HG02981 (cell line): ENCODE measurements at regions not wholly inside any gene's neighbourhood (a gene's known extent, or its start where the extent isn't known, plus 50 kb on each side); places are given as distances from the start of the nearest gene placed in this dataset.
A peak's percentile ranks its signal among the peaks of the same experiment; 100 is the strongest.

Experiments
- ATAC-seq: cut with Tn5 transposase; IDR thresholded peaks from one replicate; pipeline ENCODE4 v1.9.1; 2021; ENCODE audit warnings: mild to moderate bottlenecking, moderate library complexity; ENCODE audit not compliant: unreplicated experiment

DNA sequence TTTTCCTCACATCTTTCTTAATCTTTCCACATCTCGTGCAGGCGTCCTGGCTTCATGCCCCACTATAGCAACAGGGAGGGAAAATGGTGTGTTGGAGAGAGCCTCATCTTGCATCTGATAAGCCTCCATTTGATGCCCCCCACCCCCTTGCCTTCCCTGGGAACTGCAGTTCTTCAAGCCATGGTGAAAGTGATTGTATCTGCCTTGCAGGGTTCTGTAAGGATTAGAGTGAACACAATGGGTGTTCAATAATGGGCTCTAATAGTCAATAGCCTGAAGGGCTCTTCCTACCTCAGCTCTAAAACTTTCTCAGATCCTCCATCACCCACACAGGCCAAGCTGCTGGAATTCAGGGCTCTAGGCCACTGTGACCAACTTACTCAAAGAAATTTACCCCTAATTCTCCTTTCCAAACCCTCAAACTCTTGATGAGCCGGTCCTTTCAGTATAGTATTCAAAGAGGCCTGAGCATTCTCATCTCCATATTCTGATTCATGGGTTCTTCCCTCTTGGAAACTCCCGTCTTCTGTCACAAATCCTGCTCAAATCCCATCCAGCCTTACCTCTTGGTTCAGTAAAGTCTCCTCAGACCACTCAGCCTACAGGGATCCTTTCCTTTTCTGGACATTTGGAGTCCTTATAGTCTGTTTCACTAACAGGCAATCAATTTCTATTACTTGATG, 128.3 kb upstream of the TRIM2 start:
- no peak for ATAC-seq

DNA sequence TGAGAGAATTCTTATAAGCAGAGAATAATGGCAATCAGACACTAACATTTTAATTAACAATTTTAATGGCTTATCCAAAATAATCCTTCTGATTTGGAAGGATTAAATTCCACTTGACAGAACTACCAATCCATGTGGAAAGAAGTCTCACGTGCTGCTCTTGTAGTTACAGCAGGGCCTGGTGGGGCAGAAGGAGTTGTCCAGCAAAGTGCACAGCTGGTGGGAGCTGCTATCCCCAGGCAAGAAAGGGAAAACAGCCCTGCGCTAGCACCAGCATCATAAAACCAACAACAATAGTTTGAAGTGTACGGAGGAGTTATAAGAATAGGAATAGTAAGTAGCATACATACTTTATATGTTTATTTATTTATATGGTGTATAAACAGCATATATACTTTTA, 127.4 kb upstream of the TRIM2 start:
- no peak for ATAC-seq

DNA sequence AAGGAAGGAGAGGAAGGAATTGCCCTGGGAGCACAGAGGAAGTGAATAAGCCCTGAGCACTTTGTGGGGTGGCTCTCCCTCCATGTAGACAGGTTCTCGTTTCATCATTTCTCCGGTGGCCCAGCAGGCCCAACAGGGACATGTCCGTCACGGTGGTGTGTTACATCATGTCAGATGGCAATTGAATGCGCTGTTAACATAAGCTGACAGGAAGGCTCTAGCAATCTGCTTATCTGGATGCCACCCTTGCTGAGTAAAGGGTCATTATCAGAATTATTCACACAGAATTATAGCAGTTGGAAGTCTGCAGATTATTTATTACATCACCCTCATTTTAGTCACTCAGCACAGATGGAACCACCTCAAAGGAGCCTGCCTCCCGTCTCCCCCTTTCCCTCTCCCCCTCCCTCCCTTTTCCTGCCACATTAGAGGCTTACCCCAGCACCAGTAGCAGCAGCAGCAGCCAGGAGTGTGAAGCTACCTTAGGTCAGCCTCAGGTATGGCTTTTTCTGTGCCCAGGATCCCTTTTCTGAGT, 124.3 kb upstream of the TRIM2 start:
- ATAC-seq, result no peak

DNA sequence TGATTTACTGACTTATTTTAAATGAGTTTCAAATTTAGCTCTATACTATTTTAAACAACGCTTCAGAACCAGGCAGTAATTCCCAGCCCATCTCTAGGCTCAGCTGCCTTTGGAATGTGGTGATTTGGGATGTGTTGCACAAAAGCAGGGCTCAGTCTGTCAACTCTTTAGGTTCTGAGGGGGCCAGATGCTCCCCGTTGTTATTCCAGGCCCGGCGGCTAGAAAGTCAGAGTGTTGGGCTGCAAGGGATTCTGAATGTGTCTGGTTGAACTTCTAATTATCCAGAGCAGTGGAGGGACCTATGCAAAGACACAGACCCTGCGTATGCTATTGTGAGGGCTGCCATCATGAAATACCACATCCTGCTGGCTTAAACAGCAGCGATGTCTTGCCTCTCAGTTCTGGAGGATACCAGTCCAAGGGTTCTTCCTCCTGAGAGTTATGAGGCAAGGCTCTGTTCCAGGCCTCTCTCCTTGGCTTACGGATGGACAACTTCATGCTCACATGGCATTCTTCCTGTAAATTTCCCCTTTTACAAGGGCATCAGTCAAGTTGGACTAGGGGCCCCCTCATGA, 123.2 kb upstream of the TRIM2 start:
- no peak for ATAC-seq

DNA sequence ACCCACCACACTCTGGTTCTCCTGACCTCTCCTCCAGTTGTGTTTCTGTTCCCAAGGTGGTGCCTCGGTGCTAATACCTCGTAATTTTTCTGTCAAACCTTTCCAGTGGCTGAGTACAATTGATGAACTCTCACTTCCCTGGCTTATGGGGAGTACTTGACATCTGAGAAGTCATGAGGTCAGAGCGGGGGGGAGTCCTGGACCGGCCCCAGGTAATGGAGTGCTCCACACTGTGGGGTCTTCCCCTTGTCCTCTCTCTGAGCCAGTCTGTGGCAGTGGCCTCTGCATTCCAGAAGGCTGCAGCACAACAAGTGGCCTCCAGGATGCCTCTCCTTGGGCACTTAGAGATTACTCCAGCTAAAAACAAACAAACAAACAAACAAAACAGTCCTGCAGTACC, 122.5 kb upstream of the TRIM2 start:
- no peak for ATAC-seq

DNA sequence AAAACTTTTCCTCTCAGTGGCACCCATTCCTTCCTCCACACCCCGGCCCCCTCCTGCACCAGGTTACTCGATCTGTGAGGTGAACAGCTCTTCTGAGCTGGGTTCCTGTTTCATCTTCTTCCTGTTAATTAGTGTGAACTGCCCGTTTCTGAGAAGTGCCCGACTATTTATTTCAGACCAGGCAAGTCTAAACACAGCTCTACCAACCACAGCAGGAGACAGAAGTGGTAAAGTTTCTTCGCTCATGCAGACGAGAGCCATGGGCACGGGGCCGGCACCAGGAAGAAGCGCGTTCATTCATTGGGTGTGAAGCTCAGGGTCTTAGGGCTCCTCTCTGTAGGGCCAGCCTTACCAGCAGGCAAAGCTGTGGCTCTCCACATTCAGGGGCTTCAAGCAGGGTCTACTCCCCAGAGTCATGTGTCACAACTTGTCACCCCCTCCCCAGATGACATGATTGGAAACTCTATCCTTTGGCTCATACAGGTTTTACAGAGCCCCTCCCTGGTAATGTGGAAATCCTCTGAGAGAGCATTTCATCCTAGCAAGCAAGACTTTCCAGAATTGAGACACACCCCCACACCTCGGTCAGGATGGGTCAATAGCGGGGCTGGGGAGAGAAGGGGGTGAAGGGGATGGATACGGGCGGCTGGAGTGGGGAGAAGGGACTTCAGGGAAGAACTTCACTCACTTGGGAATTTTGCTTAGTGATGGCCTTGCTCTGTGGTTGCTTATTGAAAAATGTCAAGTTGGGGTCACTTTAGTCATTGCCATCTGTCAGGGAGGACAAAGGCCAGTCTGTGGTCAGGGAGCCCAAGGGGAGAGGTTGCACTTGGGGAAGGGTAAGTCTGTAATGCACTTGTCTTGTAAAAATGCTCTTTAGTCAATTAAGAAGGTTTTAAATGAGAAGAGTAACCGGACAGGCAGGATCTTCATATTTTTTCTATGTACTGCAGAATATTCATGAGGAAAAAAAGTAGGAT, 121.6 kb upstream of the TRIM2 start:
- ATAC-seq, result no peak

DNA sequence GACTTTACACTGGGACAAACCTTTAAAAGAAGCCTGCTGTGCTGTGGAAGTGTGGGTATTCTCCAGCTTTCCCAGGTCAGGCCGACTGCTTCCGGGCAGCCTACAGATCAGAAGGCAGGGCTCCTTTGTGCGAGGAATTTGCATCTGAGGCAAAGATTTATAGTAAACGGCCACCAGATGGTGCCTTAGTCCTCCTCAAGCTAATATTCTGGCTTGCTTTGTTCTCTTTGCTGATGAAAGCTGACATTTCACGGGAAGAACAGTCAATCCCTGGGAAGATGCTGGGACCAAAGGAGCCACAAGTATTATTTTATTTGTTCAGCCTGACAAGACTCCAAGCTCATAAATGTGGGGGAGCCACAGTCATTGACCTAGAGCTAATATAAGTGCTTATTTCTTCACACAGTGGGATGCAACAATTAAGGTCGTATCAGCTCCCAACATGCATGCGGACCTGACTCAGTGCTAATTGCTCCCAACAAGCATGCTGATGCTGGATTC, 120.7 kb upstream of the TRIM2 start:
- ATAC-seq, result peak; percentile 70

DNA sequence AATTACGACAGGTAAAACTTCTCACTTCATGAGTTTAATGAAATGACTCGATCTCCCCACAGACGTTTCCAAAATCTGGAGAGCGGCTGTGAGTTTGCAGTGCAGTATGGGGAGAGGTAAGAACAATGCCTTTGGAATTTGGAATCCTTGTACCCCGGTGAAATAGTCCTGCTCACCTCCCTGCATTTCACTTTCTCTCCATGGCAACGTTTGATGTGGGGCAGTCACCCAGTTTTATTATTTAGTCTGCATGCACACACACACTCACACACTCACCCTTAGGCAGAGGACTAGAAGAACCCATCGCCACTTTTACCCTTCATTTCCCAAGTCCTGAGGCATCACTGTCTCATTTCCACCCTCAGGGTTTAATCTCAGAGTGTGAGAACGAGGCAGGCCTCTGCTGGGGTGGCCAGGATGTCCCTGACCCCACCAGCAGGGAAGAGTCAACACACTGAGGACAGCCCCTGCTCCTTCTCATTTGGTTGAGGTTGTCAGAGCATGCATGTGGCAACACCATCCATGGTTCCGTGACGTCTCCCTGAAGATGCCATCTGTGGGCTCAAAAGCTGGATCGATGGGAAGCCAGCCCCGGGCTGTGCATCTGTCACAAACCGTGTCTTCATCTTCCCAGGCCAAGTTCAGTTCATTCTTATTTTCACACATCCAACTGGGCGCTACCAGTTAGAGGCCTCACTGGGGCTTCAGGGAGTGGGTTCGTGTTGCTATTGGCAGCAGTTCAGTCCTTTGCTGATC, 119.8 kb upstream of the TRIM2 start:
- ATAC-seq, result no peak

DNA sequence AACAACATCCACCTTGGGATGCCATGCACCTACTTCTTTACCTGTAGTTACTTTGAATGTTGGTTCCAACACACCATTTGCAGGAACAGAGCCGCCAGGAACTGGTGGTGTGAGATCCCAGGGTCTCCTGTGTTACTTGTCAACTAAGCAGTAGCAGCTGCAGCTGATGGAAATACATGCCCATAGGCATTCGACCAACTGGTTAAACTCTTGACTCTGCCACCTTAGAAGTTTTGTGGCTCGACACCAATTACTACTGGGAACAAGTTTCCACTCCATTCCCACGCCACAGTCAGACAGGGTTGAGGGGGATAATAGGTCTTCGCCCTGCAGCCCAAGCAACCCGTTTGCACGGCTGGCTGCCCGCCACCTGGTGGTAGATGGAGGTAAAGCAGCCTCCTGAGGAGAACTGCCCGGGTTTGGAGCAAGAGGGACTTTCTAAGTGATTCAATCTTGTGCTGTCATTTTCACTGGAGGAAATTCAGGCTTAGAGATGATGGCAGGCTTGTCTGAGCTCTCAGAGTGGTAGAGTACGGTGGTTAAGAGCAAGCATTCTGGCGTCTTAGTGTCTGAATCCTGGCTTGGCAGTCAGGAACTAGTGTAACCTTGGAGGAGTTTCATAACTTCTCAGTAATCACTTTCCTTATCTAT, 119.1 kb upstream of the TRIM2 start:
- peak; percentile 42 for ATAC-seq

DNA sequence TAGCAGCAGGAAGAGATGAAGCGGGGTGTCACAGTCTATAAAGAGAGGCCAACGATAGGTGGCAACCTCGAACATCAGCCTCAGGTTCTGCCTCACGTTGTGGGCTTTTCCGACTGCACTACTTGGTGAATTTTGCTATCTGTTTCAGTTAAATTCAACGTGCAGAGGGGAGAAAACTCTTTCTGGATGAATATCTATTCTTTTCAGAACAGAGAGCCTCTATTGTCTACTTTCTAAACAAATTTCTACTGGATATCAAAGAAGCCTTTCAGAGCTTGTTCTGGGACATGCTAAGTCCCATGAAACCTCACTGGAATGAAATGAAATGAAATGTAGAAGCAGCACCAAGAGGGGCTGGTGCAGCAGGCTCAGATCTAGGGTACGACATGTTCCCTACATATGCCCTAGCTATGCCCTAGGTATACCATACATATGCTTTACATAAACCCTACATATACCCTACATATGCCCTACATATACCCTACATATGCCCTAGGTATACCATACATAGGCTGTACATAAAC, 116.5 kb upstream of the TRIM2 start:
- ATAC-seq, result no peak

DNA sequence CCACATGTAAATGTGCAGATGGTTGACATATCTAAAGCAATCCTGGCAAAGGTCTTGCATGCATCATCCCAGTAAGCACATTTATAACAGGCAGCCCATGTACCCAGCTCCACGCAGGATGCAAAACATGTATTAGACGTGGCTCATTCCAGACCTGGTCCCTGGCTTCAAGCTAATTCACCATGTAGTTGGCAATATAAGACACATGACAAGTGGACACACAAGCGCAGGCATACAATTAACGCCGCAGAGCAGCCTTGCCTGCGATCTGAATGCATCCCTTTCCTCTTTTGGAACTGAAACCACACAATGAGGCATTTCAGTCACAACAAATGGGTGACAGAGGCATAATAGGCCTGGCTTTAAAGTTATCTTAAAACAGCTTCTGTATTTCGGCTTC, 114.5 kb upstream of the TRIM2 start:
- ATAC-seq, result no peak

DNA sequence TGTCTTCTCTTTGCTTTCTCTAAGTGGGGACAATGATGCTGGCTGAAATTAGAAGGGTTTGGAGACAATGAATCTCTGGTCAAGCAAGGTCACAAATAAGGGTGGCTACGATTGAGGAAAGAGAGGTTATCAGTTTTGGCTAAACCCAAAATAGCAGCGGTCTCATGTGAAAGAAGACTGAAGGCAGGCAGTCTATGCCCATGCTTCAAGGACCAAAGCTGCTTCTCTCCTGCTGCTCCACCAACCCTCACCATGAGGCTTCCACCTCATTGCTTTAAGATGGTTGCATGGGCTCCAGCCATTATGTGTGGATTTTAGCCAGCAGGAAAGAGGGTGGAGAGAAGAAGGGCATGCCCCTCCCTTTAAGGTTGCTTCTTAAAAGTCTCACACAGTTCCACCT, 114.1 kb upstream of the TRIM2 start:
- no peak for ATAC-seq

DNA sequence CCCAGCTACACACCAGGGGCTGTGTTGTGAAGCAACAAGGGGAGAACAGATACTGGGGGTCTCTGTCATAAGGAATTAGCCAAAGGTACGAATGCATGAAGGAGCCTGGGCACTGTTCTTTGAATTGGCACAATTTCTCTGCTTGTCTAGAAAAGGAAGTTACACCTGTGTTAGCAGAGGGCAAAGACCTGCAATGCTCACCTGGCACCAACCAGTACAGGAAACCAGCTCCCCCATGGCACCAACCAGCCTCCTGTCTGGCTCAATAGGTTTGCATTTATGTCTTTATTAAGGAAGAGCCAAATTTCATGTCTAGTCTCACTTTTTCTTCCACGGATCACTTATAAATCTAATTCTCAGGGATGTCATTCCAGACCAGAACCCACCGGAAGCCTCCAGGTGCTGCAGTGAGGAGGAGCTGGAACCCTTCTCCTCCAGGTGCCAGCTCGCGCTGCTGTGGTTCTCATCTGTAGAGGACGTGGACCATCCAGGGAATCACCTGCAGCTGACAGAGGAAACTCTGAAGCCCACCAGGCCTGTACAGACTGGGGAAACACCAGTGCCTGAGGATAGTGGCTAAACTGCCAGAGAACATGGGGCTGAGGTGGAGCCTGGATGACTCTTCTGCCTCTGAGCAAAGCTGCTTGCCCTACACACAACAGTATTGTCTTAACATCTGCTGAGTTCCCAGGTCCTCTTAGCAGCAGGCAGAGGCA, 113.4 kb upstream of the TRIM2 start:
- no peak for ATAC-seq

DNA sequence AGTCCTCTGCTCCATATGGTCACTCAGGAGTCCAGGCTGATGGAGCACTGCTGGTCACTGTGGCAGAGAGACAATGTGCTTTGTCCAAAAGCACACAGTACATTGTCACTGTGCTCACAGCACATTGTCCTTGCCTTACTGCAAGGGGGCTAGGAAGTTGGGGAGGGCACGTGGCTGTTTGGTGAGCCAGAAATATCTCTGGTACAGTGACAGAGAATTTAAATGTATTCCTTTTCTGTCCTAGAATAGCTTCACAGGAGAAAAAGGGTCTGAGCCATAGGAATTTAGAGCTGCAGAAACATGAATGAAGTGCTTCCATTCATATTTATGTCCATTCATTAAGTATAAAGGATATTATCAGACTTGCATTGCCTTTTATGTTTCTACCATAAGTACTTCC, 110.8 kb upstream of the TRIM2 start:
- ATAC-seq, result no peak

DNA sequence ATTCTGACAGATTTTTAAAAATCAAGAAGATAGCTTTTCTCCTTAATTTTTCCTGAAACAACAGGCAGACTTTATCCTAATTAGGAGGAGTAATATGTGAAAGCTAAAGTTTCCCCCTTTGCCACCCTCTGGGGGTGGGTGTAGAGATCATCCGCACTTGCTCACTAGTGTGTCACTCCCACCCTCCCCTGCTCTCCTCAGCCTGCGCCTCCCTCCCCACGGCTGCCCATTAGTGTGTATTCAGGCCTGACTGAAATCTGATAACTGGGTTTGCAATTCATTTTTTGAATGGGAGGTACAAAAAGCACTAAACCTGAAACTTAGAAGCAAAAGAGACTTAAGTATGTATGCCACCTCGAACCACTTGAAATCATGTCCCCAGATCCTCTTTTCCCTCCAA, 110.4 kb upstream of the TRIM2 start:
- no peak for ATAC-seq

DNA sequence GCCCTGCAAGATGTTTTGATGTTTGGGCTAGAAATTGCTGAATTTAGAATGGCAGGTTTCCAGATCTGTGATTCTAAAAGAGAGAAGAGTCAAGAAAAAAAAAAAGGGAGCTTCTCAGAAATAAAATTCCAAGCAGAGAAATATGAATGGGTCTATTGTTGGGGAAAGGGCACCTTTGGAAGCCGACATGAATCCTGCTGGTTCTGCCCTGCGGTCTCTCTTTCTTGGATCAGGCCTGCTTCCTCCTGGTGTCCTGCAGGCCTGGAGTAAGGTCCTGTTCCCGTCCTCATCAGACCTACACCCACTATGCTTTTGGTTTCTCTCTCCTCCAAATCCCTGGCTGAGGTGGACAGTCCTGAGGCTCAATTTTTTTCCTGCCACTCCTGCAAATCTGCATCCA, 109.8 kb upstream of the TRIM2 start:
- no peak for ATAC-seq

DNA sequence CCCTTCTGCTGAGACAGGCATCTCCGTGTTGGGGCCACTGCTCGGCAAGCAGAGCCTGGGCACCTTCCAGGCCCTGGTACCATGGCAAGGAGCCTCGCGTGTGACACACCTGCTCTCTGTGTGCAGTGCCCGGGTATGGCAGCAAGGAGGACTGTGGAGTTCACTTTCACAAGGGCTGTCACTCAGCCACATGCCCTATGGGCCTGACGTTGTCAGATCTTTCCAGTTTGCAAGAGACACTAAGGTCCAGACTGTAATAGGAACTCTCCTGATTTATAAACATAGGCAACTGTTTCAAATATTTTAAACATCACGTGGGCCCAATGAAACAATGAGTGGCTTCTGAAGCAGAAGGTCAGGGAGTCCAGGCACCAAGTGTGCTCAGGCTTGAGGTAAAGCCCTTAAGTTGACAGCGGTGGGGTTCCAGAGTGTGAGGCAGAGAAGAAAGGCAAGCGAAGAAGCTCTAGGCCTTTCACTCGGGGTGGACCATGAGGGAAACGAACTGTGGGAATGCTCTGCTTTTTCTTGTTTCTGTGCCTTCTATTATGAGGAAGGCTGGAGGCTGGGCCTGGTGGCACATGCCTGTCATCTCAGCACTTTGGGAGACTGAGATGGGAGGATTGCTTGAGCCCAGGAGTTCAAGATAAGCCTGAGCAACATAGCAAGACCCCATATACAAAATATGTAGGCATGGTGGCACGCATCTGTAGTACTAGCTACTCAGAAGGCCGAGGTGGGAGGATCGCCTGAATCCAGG, 108.6 kb upstream of the TRIM2 start:
- no peak for ATAC-seq

DNA sequence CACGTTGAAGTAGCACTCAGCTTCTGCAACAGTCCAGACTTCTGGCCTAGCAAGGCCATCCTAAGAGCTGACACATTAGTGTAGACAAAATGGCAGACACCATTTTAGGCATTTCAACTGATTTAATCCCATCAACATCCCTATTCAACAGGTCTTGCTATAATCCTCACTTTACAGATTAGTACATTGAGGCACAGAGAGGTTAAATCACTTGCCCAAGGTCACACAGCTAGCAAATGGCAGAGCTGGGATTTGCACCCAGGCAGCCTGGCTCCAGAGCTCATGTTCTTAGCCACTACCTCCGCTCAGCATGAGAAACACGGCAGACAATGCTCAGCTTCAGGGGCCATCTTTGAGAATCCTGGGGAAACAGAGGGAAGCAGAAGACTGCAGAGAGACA, 107.9 kb upstream of the TRIM2 start:
- no peak for ATAC-seq

DNA sequence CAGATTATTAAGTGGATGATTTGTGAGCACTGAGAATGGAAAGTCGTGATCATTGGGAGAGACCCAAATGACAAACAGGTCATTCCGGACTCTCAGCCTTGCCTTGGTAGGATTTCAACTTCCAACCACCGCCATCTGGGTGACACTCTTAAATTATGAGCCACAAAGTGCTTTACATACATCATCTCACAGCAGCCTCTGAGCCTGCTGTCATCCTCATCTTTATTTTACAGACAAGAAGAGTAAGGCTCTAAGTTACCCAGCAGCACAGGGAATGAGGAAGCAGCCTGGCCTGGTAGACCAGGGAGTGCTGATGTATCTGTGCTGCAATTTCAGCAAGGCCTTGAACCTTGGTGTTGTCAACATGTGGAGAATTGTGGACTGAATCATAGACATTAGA, 105.8 kb upstream of the TRIM2 start:
- no peak for ATAC-seq
